ENCODE measurements at regions not wholly inside any gene's neighbourhood (a gene's known extent, or its start where the extent isn't known, plus 50 kb on each side); places are given as distances from the start of the nearest gene placed in this dataset.
A peak's percentile ranks its signal among the peaks of the same experiment; 100 is the strongest.

- Mint-ChIP-seq H3K36me3 (no peaks in the 10 kb centered on the region), H3K4me3 (no peak overlapping the region), H3K9me3 (no peaks in the 10 kb centered on the region), H3K27ac (no peak overlapping the region), H3K4me1 (no peaks in the 10 kb centered on the region)
- ATAC-seq (no peak), DNase-seq (ENCODE audit: low spot score in 2 of 2) (no peak)
Observed at GRCh38 chr2:158732573-158733429, 62.3 kb upstream of the DAPL1 start.

- ATAC-seq: no peak
- H3K36me3 Mint-ChIP-seq: no peaks in the 10 kb centered on the region
Observed at GRCh38 chr2:158733430-158733755, 61.7 kb upstream of the DAPL1 start.

GRCh38 chr2:158734442-158734841, 60.7 kb upstream of the DAPL1 start:
- Mint-ChIP-seq H3K4me1 (no peaks in the 10 kb centered on the region), H3K27ac (no peak overlapping the region), H3K9me3 (no peaks in the 10 kb centered on the region), H3K4me3 (no peak overlapping the region), H3K36me3 (no peaks in the 10 kb centered on the region)
- ATAC-seq: no peak
- DNase-seq (ENCODE audit: low spot score in 2 of 2): no peak

More at GRCh38 chr2:158733430-158733755, 61.7 kb upstream of the DAPL1 start:
- no peaks in the 10 kb centered on the region for H3K4me1 Mint-ChIP-seq
- H3K27ac Mint-ChIP-seq: no peak overlapping the region
- H3K4me3 Mint-ChIP-seq: no peak overlapping the region
- no peaks in the 10 kb centered on the region for H3K9me3 Mint-ChIP-seq
- no peak for DNase-seq (ENCODE audit: low spot score in 2 of 2)

- Mint-ChIP-seq H3K9me3 (no peaks in the 10 kb centered on the region), H3K4me3 (no peak overlapping the region), H3K27ac (no peak overlapping the region), H3K36me3 (no peaks in the 10 kb centered on the region), H3K4me1 (no peaks in the 10 kb centered on the region)
- DNase-seq (ENCODE audit: low spot score in 2 of 2) (no peak), ATAC-seq (no peak)
Observed at GRCh38 chr2:158735822-158736580, 59.1 kb upstream of the DAPL1 start.

- no peak overlapping the region for H3K27ac Mint-ChIP-seq
- no peak overlapping the region for H3K4me3 Mint-ChIP-seq
- H3K4me1 Mint-ChIP-seq: no peaks in the 10 kb centered on the region
- DNase-seq (ENCODE audit: low spot score in 2 of 2): no peak
- no peak for ATAC-seq
- H3K9me3 Mint-ChIP-seq: no peaks in the 10 kb centered on the region
- no peaks in the 10 kb centered on the region for H3K36me3 Mint-ChIP-seq
Observed at GRCh38 chr2:158738363-158738762, 56.8 kb upstream of the DAPL1 start.

- ATAC-seq (no peak), DNase-seq (ENCODE audit: low spot score in 2 of 2) (no peak)
- no peaks in the 10 kb centered on the region for H3K9me3 Mint-ChIP-seq
- H3K27ac Mint-ChIP-seq: no peak overlapping the region
- H3K4me3 Mint-ChIP-seq: no peak overlapping the region
- H3K36me3 Mint-ChIP-seq: no peaks in the 10 kb centered on the region
- H3K4me1 Mint-ChIP-seq: no peaks in the 10 kb centered on the region
Observed at GRCh38 chr2:158740127-158740526, 55.0 kb upstream of the DAPL1 start.

- no peak for ATAC-seq
- H3K4me1 Mint-ChIP-seq: peaks cover 4% of the 10 kb centered on the region
- no peaks in the 10 kb centered on the region for H3K36me3 Mint-ChIP-seq
- DNase-seq (ENCODE audit: low spot score in 2 of 2): no peak
- H3K27ac Mint-ChIP-seq: no peak overlapping the region
- no peaks in the 10 kb centered on the region for H3K9me3 Mint-ChIP-seq
- no peak overlapping the region for H3K4me3 Mint-ChIP-seq
Observed at GRCh38 chr2:158740621-158741020, 54.5 kb upstream of the DAPL1 start.

- no peaks in the 10 kb centered on the region for H3K36me3 Mint-ChIP-seq
- DNase-seq (ENCODE audit: low spot score in 2 of 2) (no peak), ATAC-seq (no peak)
- H3K4me1 Mint-ChIP-seq: peaks cover 5% of the 10 kb centered on the region
- H3K9me3 Mint-ChIP-seq: no peaks in the 10 kb centered on the region
- H3K4me3 Mint-ChIP-seq: no peak overlapping the region
- no peak overlapping the region for H3K27ac Mint-ChIP-seq
Observed at GRCh38 chr2:158741625-158742024, 53.5 kb upstream of the DAPL1 start.

GRCh38 chr2:158742536-158742935, 52.6 kb upstream of the DAPL1 start:
- ATAC-seq (no peak), DNase-seq (ENCODE audit: low spot score in 2 of 2) (no peak)
- no peak overlapping the region for H3K4me3 Mint-ChIP-seq
- no peak overlapping the region for H3K27ac Mint-ChIP-seq
- peaks cover 5% of the 10 kb centered on the region for H3K4me1 Mint-ChIP-seq
- no peaks in the 10 kb centered on the region for H3K36me3 Mint-ChIP-seq
- no peaks in the 10 kb centered on the region for H3K9me3 Mint-ChIP-seq

- Mint-ChIP-seq H3K9me3 (no peaks in the 10 kb centered on the region), H3K4me3 (no peak overlapping the region), H3K4me1 (peaks cover 5% of the 10 kb centered on the region), H3K27ac (no peak overlapping the region), H3K36me3 (no peaks in the 10 kb centered on the region)
- DNase-seq (ENCODE audit: low spot score in 2 of 2) (no peak), ATAC-seq (no peak)
Observed at GRCh38 chr2:158743466-158743865, 51.7 kb upstream of the DAPL1 start.

- DNase-seq (ENCODE audit: low spot score in 2 of 2) (no peak), ATAC-seq (no peak)
- H3K4me1 Mint-ChIP-seq: peaks cover 5% of the 10 kb centered on the region
- no peaks in the 10 kb centered on the region for H3K9me3 Mint-ChIP-seq
- no peak overlapping the region for H3K27ac Mint-ChIP-seq
- no peaks in the 10 kb centered on the region for H3K36me3 Mint-ChIP-seq
- no peak overlapping the region for H3K4me3 Mint-ChIP-seq
Observed at GRCh38 chr2:158743879-158744278, 51.2 kb upstream of the DAPL1 start.

- DNase-seq (ENCODE audit: low spot score in 2 of 2): no peak
- H3K9me3 Mint-ChIP-seq: no peaks in the 10 kb centered on the region
- H3K27ac Mint-ChIP-seq: no peak overlapping the region
- H3K36me3 Mint-ChIP-seq: no peaks in the 10 kb centered on the region
- no peak overlapping the region for H3K4me3 Mint-ChIP-seq
- H3K4me1 Mint-ChIP-seq: peaks cover 5% of the 10 kb centered on the region
- ATAC-seq: peak; percentile 55
Observed at GRCh38 chr2:158745067-158745865, 49.9 kb upstream of the DAPL1 start.

Measured in stimulated activated effector memory CD8-positive, alpha-beta T cell treated with anti-CD3 and anti-CD28 coated beads, Interleukin-12 subunit alpha, Interleukin-12 subunit beta, amount 100 ng/mL, for 72 hours (primary cell).